IMR-90 (cell line): ENCODE measurements at regions not wholly inside any gene's neighbourhood (a gene's known extent, or its start where the extent isn't known, plus 50 kb on each side); places are given as distances from the start of the nearest gene placed in this dataset.

Experiments used
- ATAC-seq: fragments of 200-7000 bp; cut with Tn5 transposase; 2 replicates; pipeline ENCODE4 v1.9.1; 2020; ENCODE audit warnings: low read depth, mild to moderate bottlenecking, moderate library complexity
- BruUV-seq: library from RNA; stranded (reverse); fragments of 400-500 nt; replicated peaks from 2 replicates; lab custom pipeline; 2021; lab: Mats Ljungman, UMichigan
- CTCF ChIA-PET: fragments of 300-600 bp; formaldehyde crosslinking; extraction: SDS; loops from one replicate; lab custom pipeline; 2021; ENCODE audit warnings: antibody characterized with exemption; lab: Yijun Ruan, JAX
- POLR2A ChIA-PET: fragments of 300-600 bp; sonication (Branson Sonifier 250); formaldehyde crosslinking; loops from one replicate; lab custom pipeline; 2022; ENCODE audit warnings: antibody characterized with exemption; ENCODE audit not compliant: unreplicated experiment; lab: Charles Lee
- DNase-seq: peaks from one replicate; pipeline ENCODE4 v3.0.0; 2013
- H2AFZ ChIP-seq: replicated peaks from 2 replicates; pipeline ENCODE3; 2013; ENCODE audit warnings: low read length, mild to moderate bottlenecking; ENCODE audit not compliant: poor library complexity
- H2AK5ac ChIP-seq: 2 replicates; pipeline ENCODE4 v1.6.1; 2013; ENCODE audit warnings: low read depth, low read length, inconsistent platforms
- H2AK9ac ChIP-seq: replicated peaks from 2 replicates; pipeline ENCODE3; 2013; ENCODE audit warnings: mild to moderate bottlenecking, low read depth, low read length, moderate library complexity; ENCODE audit not compliant: poor library complexity
- H2BK120ac ChIP-seq: 2 replicates; pipeline ENCODE4 v1.6.1; 2013; ENCODE audit warnings: low read depth, low read length, inconsistent platforms
- H2BK15ac ChIP-seq: 3 replicates; pipeline ENCODE4 v1.6.1; 2013; ENCODE audit warnings: low read depth, low read length, inconsistent platforms
- H2BK20ac ChIP-seq: 2 replicates; pipeline ENCODE4 v1.6.1; 2013; ENCODE audit warnings: low read depth, mild to moderate bottlenecking, inconsistent platforms, low read length, moderate library complexity
- H2BK5ac ChIP-seq: 2 replicates; pipeline ENCODE4 v1.6.1; 2013; ENCODE audit warnings: mild to moderate bottlenecking, low read depth, low read length, inconsistent platforms; ENCODE audit not compliant: poor library complexity, severe bottlenecking
- H3K14ac ChIP-seq: replicated peaks from 2 replicates; pipeline ENCODE4 v1.6.1; 2013; ENCODE audit warnings: low read depth, low read length, inconsistent platforms
- H3K18ac ChIP-seq: 2 replicates; pipeline ENCODE4 v1.6.1; 2013; ENCODE audit warnings: low read depth, low read length, control low read depth
- H3K23ac ChIP-seq: 2 replicates; pipeline ENCODE4 v1.6.1; 2013; ENCODE audit warnings: low read depth, low read length, inconsistent platforms
- H3K27ac ChIP-seq: 2 replicates; pipeline ENCODE4 v1.5.1; 2013; ENCODE audit warnings: mild to moderate bottlenecking, control low read depth, low read length; ENCODE audit not compliant: insufficient read depth
- H3K27me3 ChIP-seq: 2 replicates; pipeline ENCODE4 v1.6.1; 2013; ENCODE audit warnings: low read length; ENCODE audit not compliant: control insufficient read depth, insufficient read depth
- H3K36me3 ChIP-seq: 2 replicates; pipeline ENCODE4 v1.6.1; 2013; ENCODE audit warnings: low read length, mixed read lengths; ENCODE audit not compliant: control insufficient read depth, insufficient read depth
- H3K4ac ChIP-seq: 2 replicates; pipeline ENCODE4 v1.6.1; 2013; ENCODE audit warnings: low read depth, low read length, inconsistent platforms
- H3K4me1 ChIP-seq: 2 replicates; pipeline ENCODE4 v1.6.1; 2013; ENCODE audit warnings: low read length, mixed read lengths; ENCODE audit not compliant: control insufficient read depth, insufficient read depth
- H3K4me2 ChIP-seq: 2 replicates; pipeline ENCODE4 v1.6.1; 2013; ENCODE audit warnings: low read depth, mild to moderate bottlenecking, control low read depth, low read length, moderate library complexity
- H3K4me3 ChIP-seq: 2 replicates; pipeline ENCODE4 v1.5.1; 2013; ENCODE audit warnings: low read depth, mild to moderate bottlenecking, control low read depth, low read length, moderate library complexity; ENCODE audit not compliant: insufficient read depth
- H3K56ac ChIP-seq: 2 replicates; pipeline ENCODE4 v1.6.1; 2013; ENCODE audit warnings: low read length, inconsistent platforms; ENCODE audit not compliant: insufficient read depth; ENCODE audit errors: extremely low read depth
- H3K79me1 ChIP-seq, 2 experiments: 2 replicates each; pipeline ENCODE4 v1.6.1; 2013; ENCODE audit warnings: low read length in 2 of 2, inconsistent platforms in 1 of 2, low read depth in 1 of 2
- H3K9ac ChIP-seq: 2 replicates; pipeline ENCODE4 v1.6.1; 2013; ENCODE audit warnings: low read depth, low read length, control low read depth
- H3K9me1 ChIP-seq: 2 replicates; pipeline ENCODE4 v1.6.1; 2013; ENCODE audit warnings: low read length, inconsistent platforms; ENCODE audit not compliant: insufficient read depth
- H3K9me3 ChIP-seq: 2 replicates; pipeline ENCODE4 v1.6.1; 2013; ENCODE audit warnings: low read length; ENCODE audit not compliant: control insufficient read depth, insufficient read depth
- H4K20me1 ChIP-seq: 2 replicates; pipeline ENCODE4 v1.6.1; 2013; ENCODE audit warnings: low read length, inconsistent platforms; ENCODE audit not compliant: insufficient read depth
- H4K5ac ChIP-seq: 2 replicates; pipeline ENCODE4 v1.6.1; 2013; ENCODE audit warnings: mild to moderate bottlenecking, low read depth, low read length, control low read depth
- H4K8ac ChIP-seq, 2 experiments: 2 replicates each; pipeline ENCODE4 v1.6.1; 2013; ENCODE audit warnings: low read depth in 2 of 2, low read length in 2 of 2, control low read depth in 1 of 2, inconsistent platforms in 1 of 2
- H4K91ac ChIP-seq: 2 replicates; pipeline ENCODE4 v1.6.1; 2013; ENCODE audit warnings: low read depth, low read length, inconsistent platforms; ENCODE audit not compliant: insufficient read depth
- BHLHE40 ChIP-seq: fragments of 150-350 bp; IDR thresholded peaks from 2 replicates; pipeline ENCODE4 v1.6.1; 2016; ENCODE audit warnings: mild to moderate bottlenecking, low read depth, low read length
- CEBPB ChIP-seq: IDR thresholded peaks from 2 replicates; pipeline ENCODE4 v1.6.1; 2012; ENCODE audit warnings: low read depth, low read length, improper control_type of control experiment
- CHD1 ChIP-seq: IDR thresholded peaks from 2 replicates; pipeline ENCODE4 v1.6.1; 2012; ENCODE audit warnings: low read depth, low read length, improper control_type of control experiment
- FOS ChIP-seq: fragments of 150-350 bp; IDR thresholded peaks from 2 replicates; pipeline ENCODE4 v1.6.1; 2016; ENCODE audit warnings: low read depth, low read length
- MAFK ChIP-seq: IDR thresholded peaks from 2 replicates; pipeline ENCODE4 v1.6.1; 2012; ENCODE audit warnings: low read depth, low read length, improper control_type of control experiment
- MAZ ChIP-seq: IDR thresholded peaks from 2 replicates; pipeline ENCODE4 v1.6.1; 2012; ENCODE audit warnings: low read depth, mild to moderate bottlenecking, low read length, improper control_type of control experiment, moderate library complexity, borderline replicate concordance
- MXI1 ChIP-seq: IDR thresholded peaks from 2 replicates; pipeline ENCODE4 v1.6.1; 2012; ENCODE audit warnings: low read depth, mild to moderate bottlenecking, low read length, moderate library complexity, borderline replicate concordance
- NFE2L2 ChIP-seq: fragments of 150-350 bp; IDR thresholded peaks from 2 replicates; pipeline ENCODE4 v1.6.1; 2016; ENCODE audit warnings: low read depth, mild to moderate bottlenecking, low read length
- POLR2A ChIP-seq: IDR thresholded peaks from 2 replicates; pipeline ENCODE4 v1.6.1; 2012; ENCODE audit warnings: mild to moderate bottlenecking, low read depth, low read length
- RAD21 ChIP-seq: IDR thresholded peaks from 2 replicates; pipeline ENCODE4 v1.6.1; 2012; ENCODE audit warnings: low read length, improper control_type of control experiment
- SMC3 ChIP-seq: fragments of 150-350 bp; IDR thresholded peaks from 2 replicates; pipeline ENCODE4 v1.6.1; 2016; ENCODE audit warnings: low read depth, mild to moderate bottlenecking, antibody characterized with exemption, low read length, moderate library complexity
- WGBS, 2 experiments: methylation state at CpG; one replicate each; pipeline versions ENCODE4 v1.1.5 to v1.1.7; 2013; ENCODE audit warnings: missing lambda C conversion rate in 2 of 2; ENCODE audit not compliant: insufficient read length in 1 of 2; ENCODE audit errors: extremely low coverage in 2 of 2; 5-methylcytosine and 5-hydroxymethylcytosine counted together
- dilution Hi-C: fragments of 300-500 bp; cut with HindIII; formaldehyde crosslinking; loops from one replicate; pipeline ENCODE4 v1.14.3; 2018; ENCODE audit warnings: low sequenced_read_pairs; ENCODE audit not compliant: unreplicated experiment
- in situ Hi-C: fragments of 300-500 bp; cut with MboI; formaldehyde crosslinking; loops from 3 replicates; pipeline ENCODE4 v1.14.3; 2019; ENCODE audit warnings: low sequenced_read_pairs, inconsistent platforms, mixed read lengths
- intact Hi-C: fragments of 100-400 bp; cut with micrococcal nuclease; formaldehyde crosslinking; loops from 2 replicates; pipeline ENCODE4 v1.10.0; 2022
- TF ChIP-seq, protein P1 (sequence below): fragments of 150-350 bp; IDR thresholded peaks from 2 replicates; pipeline ENCODE4 v1.6.1; 2016; ENCODE audit warnings: low read depth, mild to moderate bottlenecking, low read length, moderate library complexity, borderline replicate concordance
- TF ChIP-seq, protein P2 (sequence below): conservative IDR thresholded peaks from 2 replicates; pipeline ENCODE4 v1.5.1; 2012; ENCODE audit warnings: mild to moderate bottlenecking, low read depth, low read length, improper control_type of control experiment
- TF ChIP-seq, protein P3 (sequence below): fragments of 150-350 bp; IDR thresholded peaks from 2 replicates; pipeline ENCODE4 v1.6.1; 2017; ENCODE audit warnings: mild to moderate bottlenecking, antibody characterized with exemption, low read length, low read depth

DNA sequence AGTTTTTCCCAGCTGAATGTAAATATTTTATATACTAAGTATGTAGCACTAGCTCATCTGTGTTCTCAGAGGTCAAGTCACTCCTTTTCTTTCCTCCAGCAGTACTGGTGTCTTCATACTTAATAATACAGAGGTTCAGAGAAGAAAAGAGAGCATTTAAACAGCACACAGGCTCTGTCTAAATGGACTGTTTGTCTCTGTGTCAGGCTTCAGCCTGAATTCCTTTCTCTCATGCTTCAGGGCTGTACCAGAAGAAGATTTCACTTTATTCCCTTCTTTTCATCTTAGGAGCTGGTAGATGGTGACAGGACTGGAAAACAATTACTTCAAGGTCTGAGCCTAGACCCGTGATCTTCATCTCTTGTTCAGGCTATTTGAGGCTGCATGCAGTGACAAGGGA, 51.4 kb upstream of the LYZL2 start:
- no peak overlapping the region for H2AK9ac ChIP-seq
- BruUV-seq, result no TSS peak
- no peaks in the 10 kb centered on the region; the same call in 1 of the 2 replicates for H3K9me1 ChIP-seq
- DNase-seq, result no peak
- no peak overlapping the region for H2BK5ac ChIP-seq
- H2BK15ac ChIP-seq, result no peak overlapping the region; the same call in 2 of the 3 replicates
- WGBS, 2 experiments, result no CpG with 5 or more reads among the region's 1 CpG
- no peak overlapping the region for H3K18ac ChIP-seq
- H3K9me3 ChIP-seq, result no peaks in the 10 kb centered on the region
- in situ Hi-C loops (no loop called here), dilution Hi-C loops (no loop called here), intact Hi-C loops (no loop called here)
- no peak overlapping the region for H3K9ac ChIP-seq
- no peaks in the 10 kb centered on the region; the same call in 1 of the 2 replicates for H3K4me1 ChIP-seq
- no peak overlapping the region for H3K4me2 ChIP-seq
- no peaks in the 10 kb centered on the region for H4K20me1 ChIP-seq
- H3K23ac ChIP-seq, result no peak overlapping the region
- H2AFZ ChIP-seq, result no peak overlapping the region
- no peak overlapping the region for H2BK120ac ChIP-seq
- no peak for ATAC-seq
- H3K36me3 ChIP-seq, result no peaks in the 10 kb centered on the region
- no peak overlapping the region for H3K4ac ChIP-seq
- no peak overlapping the region for H2BK20ac ChIP-seq
- TF ChIP-seq NFE2L2 (no peak), FOS (no peak), CEBPB (no peak), POLR2A (no peak), SMC3 (no peak), RAD21 (no peak), CHD1 (no peak), MAFK (no peak), MXI1 (no peak), MAZ (no peak), BHLHE40 (no peak)
- TF ChIP-seq, protein P1, sequence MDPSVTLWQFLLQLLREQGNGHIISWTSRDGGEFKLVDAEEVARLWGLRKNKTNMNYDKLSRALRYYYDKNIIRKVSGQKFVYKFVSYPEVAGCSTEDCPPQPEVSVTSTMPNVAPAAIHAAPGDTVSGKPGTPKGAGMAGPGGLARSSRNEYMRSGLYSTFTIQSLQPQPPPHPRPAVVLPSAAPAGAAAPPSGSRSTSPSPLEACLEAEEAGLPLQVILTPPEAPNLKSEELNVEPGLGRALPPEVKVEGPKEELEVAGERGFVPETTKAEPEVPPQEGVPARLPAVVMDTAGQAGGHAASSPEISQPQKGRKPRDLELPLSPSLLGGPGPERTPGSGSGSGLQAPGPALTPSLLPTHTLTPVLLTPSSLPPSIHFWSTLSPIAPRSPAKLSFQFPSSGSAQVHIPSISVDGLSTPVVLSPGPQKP, result no peak
- TF ChIP-seq, protein P2, sequence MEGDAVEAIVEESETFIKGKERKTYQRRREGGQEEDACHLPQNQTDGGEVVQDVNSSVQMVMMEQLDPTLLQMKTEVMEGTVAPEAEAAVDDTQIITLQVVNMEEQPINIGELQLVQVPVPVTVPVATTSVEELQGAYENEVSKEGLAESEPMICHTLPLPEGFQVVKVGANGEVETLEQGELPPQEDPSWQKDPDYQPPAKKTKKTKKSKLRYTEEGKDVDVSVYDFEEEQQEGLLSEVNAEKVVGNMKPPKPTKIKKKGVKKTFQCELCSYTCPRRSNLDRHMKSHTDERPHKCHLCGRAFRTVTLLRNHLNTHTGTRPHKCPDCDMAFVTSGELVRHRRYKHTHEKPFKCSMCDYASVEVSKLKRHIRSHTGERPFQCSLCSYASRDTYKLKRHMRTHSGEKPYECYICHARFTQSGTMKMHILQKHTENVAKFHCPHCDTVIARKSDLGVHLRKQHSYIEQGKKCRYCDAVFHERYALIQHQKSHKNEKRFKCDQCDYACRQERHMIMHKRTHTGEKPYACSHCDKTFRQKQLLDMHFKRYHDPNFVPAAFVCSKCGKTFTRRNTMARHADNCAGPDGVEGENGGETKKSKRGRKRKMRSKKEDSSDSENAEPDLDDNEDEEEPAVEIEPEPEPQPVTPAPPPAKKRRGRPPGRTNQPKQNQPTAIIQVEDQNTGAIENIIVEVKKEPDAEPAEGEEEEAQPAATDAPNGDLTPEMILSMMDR, result no peak
- TF ChIP-seq, protein P3, sequence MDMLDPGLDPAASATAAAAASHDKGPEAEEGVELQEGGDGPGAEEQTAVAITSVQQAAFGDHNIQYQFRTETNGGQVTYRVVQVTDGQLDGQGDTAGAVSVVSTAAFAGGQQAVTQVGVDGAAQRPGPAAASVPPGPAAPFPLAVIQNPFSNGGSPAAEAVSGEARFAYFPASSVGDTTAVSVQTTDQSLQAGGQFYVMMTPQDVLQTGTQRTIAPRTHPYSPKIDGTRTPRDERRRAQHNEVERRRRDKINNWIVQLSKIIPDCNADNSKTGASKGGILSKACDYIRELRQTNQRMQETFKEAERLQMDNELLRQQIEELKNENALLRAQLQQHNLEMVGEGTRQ, result no peak
- CTCF ChIA-PET, result interaction anchor here (1.4 to 2.1 kb wide), 2 partner anchors 10 to 25 kb away, joined by 3 to 9 read pairs; no protein-coding TSS in a partner anchor
- H3K27me3 ChIP-seq, result peaks cover 5% of the 10 kb centered on the region
- POLR2A ChIA-PET, result no interaction called here
- no peak overlapping the region for H3K56ac ChIP-seq
- H4K91ac ChIP-seq, result no peak overlapping the region; the same call in 1 of the 2 replicates
- H4K5ac ChIP-seq, result no peak overlapping the region
- H4K8ac ChIP-seq, result no peak overlapping the region
- H3K79me1 ChIP-seq, result no peaks in the 10 kb centered on the region
- H3K4me3 ChIP-seq, result no peak overlapping the region
- H2AK5ac ChIP-seq, result 0 out of 2 replicates have a peak overlapping the region, but pooled peaks have one; percentile 35
- no peak overlapping the region; the same call in 1 of the 2 replicates for H3K14ac ChIP-seq
- H3K27ac ChIP-seq, result no peak overlapping the region
